Activated T-cell treated with anti-CD3 and anti-CD28 coated beads, Interleukin-2, amount 50 U/mL, for 1 hour (primary cell): ENCODE measurements at regions not wholly inside any gene's neighbourhood (a gene's known extent, or its start where the extent isn't known, plus 50 kb on each side); places are given as distances from the start of the nearest gene placed in this dataset.
A peak's percentile ranks its signal among the peaks of the same experiment; 100 is the strongest.

Experiments used
- DNase-seq: peaks from one replicate; pipeline ENCODE4 v3.0.0-alpha.2; 2020

DNA sequence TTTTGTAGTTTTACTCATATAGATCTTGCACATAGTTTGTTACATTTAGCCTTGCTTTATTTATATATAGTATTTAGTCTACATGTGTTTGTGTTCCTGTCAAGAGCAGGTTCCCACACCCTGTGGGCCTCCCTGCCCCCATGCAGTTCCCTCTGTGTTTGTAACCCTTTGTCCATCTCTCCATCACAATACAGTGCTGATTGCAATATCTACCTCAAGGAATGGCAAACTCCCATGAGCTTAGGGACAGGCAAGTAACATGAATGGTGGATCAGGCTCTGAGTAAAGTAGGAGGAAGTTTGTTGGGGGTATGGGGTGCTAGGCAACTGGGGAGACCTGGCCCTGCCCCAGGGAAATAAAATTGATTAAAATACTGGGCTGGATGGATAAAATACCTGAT, 151.9 kb upstream of the MYL2 start:
- no peak for DNase-seq

DNA sequence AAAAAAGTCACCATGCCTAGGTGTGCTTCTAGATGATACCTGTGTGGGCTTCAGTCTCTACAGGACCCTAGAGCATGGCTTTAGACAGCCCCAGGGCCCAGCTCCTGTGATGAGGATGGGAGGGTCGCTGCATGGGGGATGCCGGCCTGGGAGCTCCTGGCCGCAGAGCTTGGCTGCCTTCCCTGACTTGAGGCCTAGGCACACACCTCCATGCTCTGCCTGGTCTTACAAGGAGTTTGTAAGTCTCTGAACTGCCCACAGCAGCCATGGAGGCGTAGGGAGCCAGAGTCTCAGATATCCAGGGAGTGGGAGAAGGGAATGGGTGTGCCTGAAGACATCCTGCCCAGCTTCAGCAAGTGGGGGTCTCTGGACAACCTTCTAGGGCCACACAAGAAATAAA, 149.5 kb upstream of the MYL2 start:
- no peak for DNase-seq

DNA sequence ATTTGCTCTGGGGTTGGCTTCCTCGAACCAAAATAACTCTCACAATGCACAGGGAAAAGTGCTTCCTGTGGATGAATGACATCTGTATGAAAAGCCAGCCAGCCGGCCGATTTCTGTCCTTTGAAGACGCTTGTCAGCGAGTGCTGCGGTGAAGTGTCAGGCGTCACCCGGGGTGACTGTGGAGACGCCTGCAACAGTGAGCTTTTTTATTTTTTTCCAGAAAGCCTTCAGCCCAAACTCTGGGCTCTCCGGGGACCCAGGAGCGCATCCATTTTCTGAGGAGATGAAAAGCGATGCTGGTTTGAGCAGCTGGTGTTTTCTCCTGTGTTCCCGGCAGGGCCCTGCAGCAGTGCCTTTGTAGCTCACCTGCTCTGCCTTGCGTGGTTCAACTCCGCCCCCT, 147.9 kb upstream of the MYL2 start:
- DNase-seq = peak; percentile 49

DNA sequence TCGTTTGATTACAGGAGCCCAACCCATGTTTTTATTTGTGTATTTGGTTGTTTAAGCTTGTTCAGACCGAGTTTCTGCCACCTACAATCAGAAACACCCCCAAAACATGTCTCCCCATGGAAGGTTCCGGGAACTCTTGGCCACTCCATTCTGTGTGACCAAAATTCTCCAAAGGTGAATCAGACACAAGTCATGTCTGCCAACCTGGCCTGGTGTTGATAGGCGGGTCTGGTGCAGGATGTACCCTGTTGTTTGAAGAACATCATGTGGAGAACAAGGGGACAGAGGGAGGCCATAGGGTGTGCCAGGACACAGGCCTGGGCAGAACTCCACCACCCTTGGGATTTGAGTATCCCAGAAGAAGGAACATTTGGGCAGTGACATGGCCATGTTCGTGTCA, 147.1 kb upstream of the MYL2 start:
- no peak for DNase-seq

DNA sequence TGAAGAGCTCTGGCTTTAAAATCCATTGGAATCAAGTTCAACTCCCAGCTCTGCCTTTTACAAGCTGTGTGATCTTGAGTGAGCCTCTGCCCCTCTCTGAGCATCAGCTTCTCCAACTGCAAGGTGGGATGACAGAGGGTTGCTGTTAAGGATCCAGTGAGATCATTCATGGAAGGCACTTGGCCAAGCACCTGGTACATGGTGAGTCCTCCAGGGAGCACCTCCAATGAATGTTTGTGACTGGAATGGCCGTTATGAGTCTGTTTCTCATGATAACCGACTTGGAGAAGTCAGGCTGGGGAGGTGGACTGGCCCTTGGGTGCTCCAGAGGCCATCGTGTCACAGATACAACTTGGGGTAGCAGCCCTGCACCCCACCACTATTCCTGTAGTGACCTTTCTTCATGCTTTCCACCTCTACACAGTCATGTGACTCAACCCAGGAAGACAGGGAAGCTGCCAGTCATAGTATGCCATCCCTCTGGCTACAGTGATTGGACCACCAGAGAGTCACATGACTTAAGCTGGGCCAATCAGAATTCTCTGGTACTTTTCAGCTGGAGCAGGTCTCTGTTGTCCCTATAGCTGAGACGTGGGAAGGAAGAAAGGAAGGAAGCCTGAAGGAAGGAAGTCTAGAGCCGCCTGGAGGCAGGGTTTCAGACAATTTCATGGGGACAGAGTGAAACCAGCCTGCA, 146.5 kb upstream of the MYL2 start:
- DNase-seq = no peak

DNA sequence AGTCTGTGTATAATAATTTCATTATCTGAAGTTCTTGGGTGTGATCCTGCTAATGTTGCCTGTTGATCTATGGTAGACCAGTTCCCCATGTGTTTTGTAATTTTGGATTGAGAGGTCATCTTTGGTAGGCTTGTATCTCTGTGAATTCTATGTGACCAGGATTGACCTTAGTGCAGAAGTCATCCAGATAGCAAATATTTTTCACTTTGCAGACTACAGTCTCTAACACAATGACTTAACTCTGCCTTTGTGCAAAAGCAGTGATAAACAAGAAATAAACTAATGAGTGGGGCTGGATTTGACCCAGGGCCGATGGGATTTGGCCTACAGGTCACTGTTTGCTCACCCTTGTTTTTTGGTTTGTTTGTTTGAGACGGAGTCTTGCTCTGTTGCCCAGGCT, 144.6 kb upstream of the MYL2 start:
- DNase-seq = no peak

DNA sequence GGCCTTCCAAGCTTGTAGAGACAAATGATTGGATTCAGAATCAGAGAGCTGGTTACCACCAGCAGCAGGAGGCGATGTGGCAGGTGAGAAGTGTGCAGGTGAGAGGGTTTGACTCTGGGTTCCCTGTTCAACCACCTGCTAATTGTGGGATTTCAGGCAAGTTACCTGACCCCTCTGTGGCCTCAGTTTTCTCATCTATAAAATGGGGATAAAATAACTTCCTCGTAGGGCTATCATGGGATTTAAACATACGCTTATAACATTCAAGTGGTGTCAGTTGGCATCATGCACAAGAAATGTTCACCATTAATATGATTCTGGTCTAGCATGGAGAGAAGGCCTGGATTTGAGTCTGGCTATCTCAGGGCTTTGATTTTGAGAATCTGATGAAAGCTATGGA, 143.8 kb upstream of the MYL2 start:
- no peak for DNase-seq

DNA sequence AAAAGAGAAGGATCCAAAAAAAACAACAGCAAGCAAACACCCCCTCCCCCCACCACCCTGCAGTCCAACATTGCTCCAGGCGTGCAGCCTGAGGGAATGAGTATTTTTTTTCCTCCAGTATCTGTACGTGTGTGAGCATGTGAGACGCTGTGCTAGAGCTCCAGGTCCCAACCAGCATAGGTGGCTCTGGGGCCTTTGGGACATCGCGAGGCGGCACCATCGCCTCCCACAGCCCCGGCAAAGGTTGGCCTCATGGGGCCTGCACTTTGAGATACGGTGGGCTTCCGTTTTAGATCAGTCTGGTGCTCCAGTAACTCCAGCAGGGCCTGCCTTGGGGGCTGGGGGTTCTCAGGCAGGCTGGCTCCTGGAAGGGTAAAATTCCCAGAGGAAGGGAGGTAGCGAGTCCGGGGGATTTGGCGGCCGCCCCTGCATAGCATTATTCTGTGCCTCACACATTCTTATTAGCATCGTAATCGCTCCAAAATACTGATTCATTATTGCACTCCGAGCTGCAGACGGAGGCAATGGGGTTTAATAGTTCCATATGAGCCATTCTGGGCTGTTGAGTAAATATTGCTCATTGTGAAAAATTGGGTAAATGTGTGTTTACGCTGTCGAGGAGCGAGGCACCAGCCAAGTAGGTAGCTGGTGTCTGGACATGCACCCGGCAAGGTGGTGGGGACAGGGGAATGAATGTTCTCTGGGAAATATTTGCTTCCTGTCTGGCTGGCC, 143.1 kb upstream of the MYL2 start:
- DNase-seq = no peak

DNA sequence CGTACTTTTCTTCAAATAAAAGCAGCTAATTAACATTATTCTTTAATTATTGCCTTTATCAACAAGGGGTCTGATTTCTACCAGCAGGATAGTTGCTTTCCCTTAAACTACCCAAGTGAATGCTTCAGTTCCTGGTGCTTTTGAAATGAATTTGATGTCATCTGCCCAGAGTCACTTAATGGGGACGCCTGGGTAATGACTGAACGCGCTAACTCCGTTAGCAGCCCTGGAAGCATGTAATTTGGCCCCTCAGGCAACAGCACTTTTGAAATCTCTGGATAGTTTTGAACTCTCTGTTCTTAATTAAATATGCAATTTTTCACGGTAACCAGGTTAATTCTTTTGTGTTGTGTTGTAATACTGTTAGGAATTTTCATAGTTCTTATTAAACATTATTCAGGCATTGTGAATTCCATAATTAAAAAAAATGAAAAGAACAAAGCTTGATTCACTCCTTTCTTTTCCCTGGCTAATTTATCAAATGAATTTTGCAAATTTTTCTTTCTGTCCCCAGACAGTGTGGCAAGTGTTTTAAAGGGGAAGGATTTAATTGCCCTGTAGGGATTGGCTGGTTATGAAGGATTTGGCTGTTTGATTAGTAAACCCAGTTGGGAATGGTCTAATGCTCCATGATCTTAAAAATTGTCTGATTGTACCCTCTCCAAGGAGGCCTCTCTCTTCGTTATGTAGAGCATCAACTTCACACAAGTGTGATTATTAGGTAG, 137.5 kb upstream of the MYL2 start:
- no peak for DNase-seq

DNA sequence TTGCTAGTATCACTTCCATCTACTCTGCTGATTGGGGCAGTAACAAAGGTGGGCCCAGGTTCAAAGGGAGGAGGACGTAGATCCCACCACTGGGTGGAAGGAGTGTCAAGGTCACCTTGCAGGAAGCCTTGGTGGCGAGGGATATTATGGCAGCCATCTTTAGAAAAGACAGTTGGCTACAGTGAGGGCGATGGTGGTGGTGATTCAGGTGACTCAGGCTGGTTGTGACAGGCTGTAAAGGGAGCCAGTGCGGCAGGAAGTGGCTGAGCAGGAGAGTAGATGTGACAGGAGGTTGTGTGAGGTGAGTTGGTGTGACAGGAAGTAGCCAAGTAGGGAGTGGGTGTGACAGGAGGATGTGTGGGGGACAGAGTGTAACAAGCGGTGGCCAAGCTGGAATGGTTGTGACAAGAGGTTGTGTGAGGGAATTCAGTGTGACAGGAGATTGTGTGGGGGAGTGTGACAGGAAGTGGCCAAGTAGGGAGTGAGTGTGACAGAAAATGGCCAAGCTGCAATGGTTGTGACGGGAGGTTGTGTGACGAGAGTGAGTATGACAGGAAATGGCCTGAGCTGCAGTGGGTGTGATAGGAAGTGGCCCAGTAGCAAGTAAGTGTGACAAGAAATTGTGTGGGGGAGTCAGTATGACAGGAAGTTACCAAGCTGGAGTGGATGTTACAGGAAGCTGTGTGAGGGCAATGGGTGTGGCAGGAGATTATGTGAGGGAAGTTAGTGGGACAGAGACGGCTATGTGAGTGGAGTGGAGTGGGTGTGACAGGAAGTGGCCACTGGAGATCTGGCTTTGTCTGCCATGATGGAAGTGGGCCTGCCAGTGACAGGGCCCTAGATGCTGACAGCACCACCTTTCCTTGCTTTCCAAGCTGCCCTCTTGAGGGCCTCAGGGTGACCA, 136.5 kb upstream of the MYL2 start:
- DNase-seq = peak; percentile 38

DNA sequence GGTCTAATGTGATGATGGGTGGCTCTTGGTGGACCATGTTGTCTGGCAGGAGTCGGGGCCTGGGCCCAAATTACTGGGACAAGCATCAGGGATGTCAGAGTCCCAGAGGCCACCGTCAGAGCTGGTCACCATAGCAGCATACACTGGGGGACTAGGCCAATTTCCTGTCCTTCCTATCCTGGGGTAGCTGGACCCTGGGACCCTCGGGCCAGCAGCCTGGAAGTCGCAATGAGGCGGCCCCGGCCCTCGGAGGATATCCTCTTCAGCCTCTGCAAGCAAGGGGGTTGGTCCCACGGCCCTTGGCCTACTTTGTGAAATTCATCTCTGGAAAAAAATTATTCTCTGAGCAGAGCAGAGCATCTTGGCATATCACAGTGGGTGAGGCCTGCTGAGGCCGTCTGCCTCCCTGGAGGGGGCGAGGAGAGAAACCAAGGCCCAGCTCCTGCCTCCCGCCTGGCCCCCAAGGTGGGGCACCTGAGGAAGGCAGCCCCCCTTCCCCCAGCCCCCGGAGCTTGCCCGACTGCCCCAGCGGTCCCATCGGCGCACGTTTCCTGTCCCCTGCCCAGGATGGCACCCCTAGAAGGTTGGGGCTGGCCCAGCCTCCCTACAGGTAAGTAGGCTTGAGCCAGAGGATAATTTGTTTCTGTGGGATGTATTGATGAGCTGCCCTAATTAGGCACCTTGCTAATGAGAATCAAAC, 135.0 kb upstream of the MYL2 start:
- DNase-seq = no peak

DNA sequence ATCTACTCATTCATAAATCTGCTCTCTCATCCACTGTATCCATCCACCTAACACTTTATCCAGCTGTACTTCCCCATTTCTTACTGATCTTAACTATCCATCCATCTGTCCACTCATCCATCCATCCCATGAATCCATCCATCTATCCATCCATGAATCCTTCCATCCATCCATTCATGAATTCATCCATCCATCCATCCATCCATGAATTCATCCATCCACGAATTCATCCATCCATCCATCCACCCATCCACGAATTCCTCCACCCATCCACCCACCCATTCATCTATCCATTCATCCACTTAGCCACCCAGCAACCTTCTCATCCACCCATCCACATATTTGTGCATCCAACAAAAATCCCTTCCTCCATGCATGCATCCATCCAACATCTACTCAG, 128.6 kb upstream of the MYL2 start:
- DNase-seq = no peak

DNA sequence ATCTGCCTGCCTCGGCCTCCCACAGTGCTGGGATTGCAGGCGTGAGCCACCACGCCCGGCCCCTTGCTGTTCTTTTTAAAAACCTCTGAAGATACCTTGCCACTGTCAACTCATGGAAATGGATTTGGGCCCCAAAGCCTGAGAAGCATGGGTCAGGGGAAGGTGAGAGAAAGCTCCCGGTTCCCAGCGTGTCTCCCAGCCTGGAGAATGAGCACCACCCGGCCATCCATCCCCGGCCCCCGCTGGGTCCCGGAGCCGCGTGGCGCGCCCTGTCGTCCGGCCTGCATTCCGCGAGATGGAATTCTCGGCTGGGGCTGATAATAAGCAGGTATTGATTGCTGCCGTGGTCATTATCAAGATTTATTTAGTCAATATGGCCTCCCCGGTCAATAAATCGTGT, 126.5 kb upstream of the MYL2 start:
- DNase-seq = no peak

DNA sequence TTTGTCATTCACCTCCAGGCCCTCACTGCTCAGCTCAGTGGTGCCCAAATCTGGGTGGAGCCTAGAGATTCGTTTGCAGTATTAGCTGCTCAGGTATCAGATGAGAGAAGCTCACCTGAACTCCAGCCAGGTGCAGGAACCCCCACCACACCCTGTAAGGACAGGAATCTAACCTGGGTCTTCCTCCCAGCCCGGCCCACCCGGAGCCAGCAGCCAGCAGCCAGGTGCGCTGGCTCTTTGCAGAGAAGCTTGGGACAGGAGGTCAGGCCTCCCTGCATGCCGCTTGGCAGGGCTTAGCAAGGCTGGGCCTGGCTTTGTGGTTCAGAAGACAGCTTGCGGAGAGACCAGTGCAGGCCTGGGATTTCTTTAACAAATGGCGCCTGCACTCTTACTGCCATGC, 125.6 kb upstream of the MYL2 start:
- DNase-seq = no peak

DNA sequence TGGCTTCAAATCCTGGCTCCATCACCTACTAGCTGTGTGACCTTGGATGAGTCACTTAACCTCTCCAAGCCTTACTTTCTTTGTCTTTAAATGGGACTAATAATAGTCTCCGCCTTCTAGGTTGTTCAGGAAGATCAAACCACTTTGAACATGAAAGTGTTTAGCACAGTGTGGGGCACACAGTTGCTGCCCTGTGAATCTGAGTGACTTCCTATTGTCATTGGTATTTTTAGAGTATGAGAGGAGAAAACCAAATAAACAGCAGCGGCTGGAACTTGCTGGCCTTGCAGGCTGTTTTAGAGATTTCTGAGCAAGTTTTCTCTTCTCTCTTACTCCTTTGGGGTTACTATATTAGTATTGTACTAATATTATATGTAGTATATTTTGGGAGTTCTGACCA, 120.7 kb upstream of the MYL2 start:
- DNase-seq = no peak

DNA sequence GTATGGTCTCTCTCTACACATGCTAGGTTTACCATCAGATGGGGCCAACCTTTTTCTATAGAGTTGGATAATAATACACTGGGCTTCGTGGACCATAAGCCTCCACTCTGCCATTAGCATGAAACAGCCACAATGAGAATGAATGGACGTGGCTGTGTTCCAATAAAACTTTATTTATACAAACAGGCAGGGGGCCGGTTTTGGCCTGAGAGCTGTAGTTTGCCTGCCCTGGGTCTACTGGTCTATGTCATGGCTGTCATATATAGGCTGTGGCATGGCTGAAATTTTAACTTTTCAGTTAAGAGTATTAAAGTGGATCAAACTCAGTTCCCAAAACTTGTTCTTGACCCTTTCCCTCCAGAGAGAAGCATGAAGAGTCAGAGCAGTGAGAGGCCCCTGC, 120.3 kb upstream of the MYL2 start:
- DNase-seq = no peak

DNA sequence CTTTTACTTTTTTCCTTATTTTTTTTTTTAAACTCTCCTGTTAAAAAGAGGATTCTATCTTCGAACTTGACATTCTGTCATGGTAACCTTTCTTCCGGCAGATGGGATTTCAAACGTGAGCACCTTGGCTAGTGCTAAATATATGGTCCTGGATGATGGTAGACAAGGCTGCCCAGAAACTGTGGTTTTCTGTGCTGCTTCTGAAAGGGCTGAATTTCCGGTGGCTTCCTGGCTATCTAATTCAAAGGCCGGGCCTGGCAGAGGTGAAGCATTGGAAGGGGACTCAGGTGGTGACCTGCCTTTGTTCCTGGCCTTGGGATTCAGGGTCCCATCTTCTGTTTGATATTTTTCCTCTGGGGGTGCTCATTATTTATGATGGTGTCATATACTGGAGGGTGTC, 118.6 kb upstream of the MYL2 start:
- DNase-seq = no peak

DNA sequence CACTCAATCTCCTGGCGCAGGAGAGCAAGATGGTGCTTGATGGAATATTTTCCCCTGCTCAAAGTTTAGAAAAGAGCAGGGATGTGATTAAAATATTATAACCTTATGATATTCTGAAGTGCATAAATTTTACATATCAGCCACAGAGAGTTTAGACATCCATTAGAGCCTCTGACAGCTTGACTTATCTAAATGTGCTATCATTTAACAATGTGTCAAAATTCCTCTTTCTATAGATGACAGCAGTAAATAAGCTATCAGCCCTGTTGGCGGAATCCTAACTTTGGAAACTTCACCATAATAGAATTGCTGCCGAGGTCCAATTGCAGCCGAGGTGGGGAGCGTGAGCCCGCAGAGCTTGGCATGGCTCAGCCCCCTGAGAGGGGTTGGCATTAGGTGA, 117.7 kb upstream of the MYL2 start:
- DNase-seq = no peak

DNA sequence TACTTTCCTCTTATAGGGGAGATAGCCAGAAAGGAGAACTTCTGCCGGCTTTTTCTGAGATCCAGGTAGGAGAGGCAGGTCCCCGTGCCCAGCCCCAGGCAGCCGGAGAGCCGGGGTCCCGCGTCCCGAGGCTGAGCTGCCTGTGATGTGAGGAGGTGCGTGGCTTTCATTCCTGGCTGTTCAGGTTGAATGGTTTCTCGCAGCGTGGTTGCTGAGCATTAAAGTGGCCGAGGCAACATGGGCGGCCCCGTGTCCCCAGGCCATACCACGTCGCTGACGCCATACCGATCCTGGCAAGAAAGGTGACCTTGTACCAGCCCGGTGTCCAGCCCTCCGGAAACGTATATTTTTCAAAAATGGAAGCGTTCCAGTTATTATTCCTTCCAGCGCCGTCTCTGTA, 116.7 kb upstream of the MYL2 start:
- no peak for DNase-seq

DNA sequence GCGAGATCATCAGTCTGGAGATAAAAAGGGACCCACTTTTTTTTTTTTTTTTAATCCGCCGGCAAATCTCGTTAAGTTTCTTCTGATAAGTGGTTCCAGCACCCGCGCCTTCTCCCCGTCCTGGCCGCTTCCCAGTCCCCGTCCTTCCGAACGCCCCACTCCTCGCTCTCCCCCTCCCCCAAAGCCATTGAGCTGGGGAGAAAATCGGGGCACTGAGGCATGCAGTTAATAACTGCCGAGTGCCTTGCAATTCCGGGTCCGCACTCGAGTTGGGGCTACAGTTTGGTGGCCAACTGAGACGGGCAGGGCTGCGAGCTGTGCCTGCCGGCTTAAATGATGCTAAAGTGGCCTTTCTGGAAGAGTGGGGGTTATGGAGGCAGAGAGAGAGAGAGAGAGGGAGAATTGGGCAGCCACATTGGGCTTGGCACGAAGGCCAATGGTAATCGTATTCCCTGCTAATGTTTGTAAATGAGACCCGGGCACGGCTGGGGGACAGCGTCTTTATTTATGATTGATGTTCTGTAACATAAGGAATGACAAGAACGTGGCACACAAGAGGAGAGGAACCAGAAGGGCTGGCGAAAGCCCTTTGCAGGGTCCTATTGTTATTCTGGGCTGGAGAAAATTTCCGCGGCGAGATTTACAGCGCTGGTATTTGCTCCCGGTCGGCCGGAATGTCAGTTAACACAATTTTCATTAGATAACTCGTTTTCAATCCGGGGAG, 115.4 kb upstream of the MYL2 start:
- no peak for DNase-seq

DNA sequence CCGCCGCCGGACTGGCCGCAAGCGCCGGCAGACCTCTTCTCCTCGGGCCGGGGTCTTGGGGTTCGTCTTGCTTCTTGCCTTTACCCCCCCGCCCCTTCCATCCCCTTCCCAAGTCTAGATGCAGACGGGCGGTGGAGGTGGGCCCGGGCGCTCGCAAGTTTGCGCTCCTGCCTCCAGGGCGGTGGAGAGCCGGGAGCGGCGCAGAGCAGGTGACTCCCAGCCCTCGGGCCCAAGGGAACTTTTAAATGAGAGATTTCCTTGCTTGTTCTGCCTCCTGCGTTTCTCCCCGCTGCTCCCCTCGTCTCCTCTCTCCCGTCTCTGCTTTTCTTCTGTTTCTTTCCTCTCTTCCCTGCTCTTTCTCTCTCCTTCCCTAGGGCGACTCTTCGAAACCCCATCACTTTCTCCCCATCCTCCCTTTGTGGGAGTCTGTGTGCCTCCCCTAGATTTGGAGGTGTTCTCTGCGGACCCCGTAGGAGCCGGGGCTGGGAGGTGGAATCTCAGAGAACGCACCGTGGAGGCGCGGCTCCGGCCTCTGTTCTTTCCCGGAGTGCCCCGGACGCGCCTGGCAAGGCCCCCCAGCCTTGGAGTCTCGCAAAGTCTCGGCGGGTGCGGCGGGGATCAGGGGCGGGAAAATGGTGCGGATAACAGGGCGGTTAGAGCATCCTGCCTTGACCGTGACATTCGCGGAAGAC, 114.7 kb upstream of the MYL2 start:
- no peak for DNase-seq
